SU-DHL-6 (cell line): ENCODE measurements at regions not wholly inside any gene's neighbourhood (a gene's known extent, or its start where the extent isn't known, plus 50 kb on each side); places are given as distances from the start of the nearest gene placed in this dataset.

Experiments
- H2AFZ ChIP-seq: fragments of 200-600 bp; sonication (generic); 2 replicates; pipeline ENCODE4 v1.6.1; 2014; ENCODE audit warnings: low read depth, mild to moderate bottlenecking, moderate library complexity, mixed read lengths, antibody characterized with exemption, low read length; ENCODE audit not compliant: severe bottlenecking
- H3F3A ChIP-seq: fragments of 200-600 bp; shearing (Covaris generic); 2 replicates; pipeline ENCODE4 v1.6.0; 2016; ENCODE audit warnings: antibody characterized with exemption, mild to moderate bottlenecking; ENCODE audit not compliant: insufficient read depth
- H3K27ac ChIP-seq: fragments of 200-600 bp; sonication (generic); 2 replicates; pipeline ENCODE4 v1.5.1; 2016; ENCODE audit warnings: low read depth, mild to moderate bottlenecking, low read length, moderate library complexity, mixed read lengths
- H3K27me3 ChIP-seq: fragments of 200-600 bp; sonication (generic), shearing (Covaris generic); 2 replicates; pipeline ENCODE4 v1.6.0; 2014; ENCODE audit warnings: mild to moderate bottlenecking, low read length
- H3K36me3 ChIP-seq: fragments of 200-600 bp; sonication (generic); 2 replicates; pipeline ENCODE4 v1.6.1; 2014; ENCODE audit warnings: mild to moderate bottlenecking, low read length, mixed read lengths
- H3K4me2 ChIP-seq: fragments of 300-600, 200-600 bp; shearing (Covaris generic), sonication (generic); 2 replicates; pipeline ENCODE4 v1.6.0; 2014; ENCODE audit warnings: low read length, low read depth, mild to moderate bottlenecking; ENCODE audit not compliant: poor library complexity, severe bottlenecking
- H3K4me3 ChIP-seq: fragments of 200-600 bp; sonication (generic); 2 replicates; pipeline ENCODE4 v1.5.1; 2014; ENCODE audit warnings: antibody characterized with exemption, low read length, mild to moderate bottlenecking, mixed read lengths; ENCODE audit not compliant: insufficient read depth, poor library complexity, severe bottlenecking
- H3K79me2 ChIP-seq: fragments of 200-600 bp; sonication (generic); 2 replicates; pipeline ENCODE4 v1.6.1; 2014; ENCODE audit warnings: mild to moderate bottlenecking, low read length, moderate library complexity; ENCODE audit not compliant: insufficient read depth
- H3K9ac ChIP-seq: fragments of 200-600 bp; sonication (generic); 2 replicates; pipeline ENCODE4 v1.7.0; 2014; ENCODE audit warnings: mild to moderate bottlenecking, low read length
- H3K9me2 ChIP-seq: fragments of 200-600 bp; sonication (generic); replicated peaks from 2 replicates; pipeline ENCODE4 v1.6.1; 2014; ENCODE audit warnings: low read length; ENCODE audit not compliant: insufficient read depth
- H3K9me3 ChIP-seq: fragments of 200-600 bp; sonication (generic); 2 replicates; pipeline ENCODE4 v1.6.1; 2014; ENCODE audit warnings: low read length, mixed read lengths; ENCODE audit not compliant: insufficient read depth
- H4K20me1 ChIP-seq: fragments of 200-600 bp; sonication (generic); 2 replicates; pipeline ENCODE4 v1.6.1; 2014; ENCODE audit warnings: low read depth, mild to moderate bottlenecking, antibody characterized with exemption, low read length, moderate library complexity, mixed read lengths
- EZH2phosphoT487 ChIP-seq: fragments of 200-600 bp; sonication (generic), shearing (Covaris generic); conservative IDR thresholded peaks from 2 replicates; pipeline ENCODE4 v1.6.1; 2018; ENCODE audit warnings: mild to moderate bottlenecking, antibody characterized with exemption, low read length, moderate library complexity, mixed read lengths
- TF ChIP-seq, protein P1 (sequence below): fragments of 200-600 bp; sonication (generic); IDR thresholded peaks from one replicate; pipeline ENCODE4 v1.5.1; 2017; ENCODE audit warnings: antibody characterized with exemption, mild to moderate bottlenecking, low read length, moderate library complexity; ENCODE audit not compliant: insufficient read depth, poor library complexity, severe bottlenecking

DNA sequence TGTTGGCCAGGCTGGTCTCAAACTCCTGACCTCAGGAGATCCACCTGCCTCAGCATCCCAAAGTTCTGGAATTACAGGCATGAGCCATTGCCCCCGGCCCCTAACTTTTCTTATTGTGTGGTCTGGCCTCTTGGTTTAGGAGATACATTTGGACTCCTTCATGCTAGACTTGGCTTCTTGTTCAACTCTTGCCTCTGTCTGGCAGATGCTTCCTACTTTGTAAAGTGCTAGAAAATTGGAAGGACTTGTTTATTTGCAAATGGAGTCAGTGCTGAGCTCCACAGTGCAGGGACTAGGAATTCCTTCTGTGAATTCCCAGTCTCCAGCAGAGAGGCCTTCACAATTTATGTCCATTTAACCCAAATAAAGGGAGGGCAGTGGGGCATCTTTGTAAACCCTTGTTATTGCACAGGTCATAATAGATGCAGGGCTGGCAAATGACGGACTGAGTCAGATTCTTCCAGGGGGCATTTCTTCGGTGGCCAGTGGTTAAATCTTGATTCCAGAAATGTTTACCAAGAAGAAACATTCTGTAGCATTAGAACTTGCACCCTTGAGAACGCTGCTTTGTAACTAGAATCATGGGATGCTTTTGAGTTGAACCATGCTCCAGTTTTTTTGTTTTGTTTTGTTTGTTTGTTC is 73.8 kb upstream of the TBX3 start:
- no peaks in the 10 kb centered on the region for H3K9me3 ChIP-seq
- H3K27me3 ChIP-seq: no peaks in the 10 kb centered on the region
- no peak overlapping the region for H3K9ac ChIP-seq
- no peaks in the 10 kb centered on the region for H3K36me3 ChIP-seq
- H3K79me2 ChIP-seq: no peaks in the 10 kb centered on the region
- no peaks in the 10 kb centered on the region for H3F3A ChIP-seq
- no peak overlapping the region for H3K27ac ChIP-seq
- H3K4me3 ChIP-seq: no peak overlapping the region
- H4K20me1 ChIP-seq: no peaks in the 10 kb centered on the region
- no peaks in the 10 kb centered on the region for H3K9me2 ChIP-seq
- no peak overlapping the region for H2AFZ ChIP-seq
- TF ChIP-seq, protein P1, sequence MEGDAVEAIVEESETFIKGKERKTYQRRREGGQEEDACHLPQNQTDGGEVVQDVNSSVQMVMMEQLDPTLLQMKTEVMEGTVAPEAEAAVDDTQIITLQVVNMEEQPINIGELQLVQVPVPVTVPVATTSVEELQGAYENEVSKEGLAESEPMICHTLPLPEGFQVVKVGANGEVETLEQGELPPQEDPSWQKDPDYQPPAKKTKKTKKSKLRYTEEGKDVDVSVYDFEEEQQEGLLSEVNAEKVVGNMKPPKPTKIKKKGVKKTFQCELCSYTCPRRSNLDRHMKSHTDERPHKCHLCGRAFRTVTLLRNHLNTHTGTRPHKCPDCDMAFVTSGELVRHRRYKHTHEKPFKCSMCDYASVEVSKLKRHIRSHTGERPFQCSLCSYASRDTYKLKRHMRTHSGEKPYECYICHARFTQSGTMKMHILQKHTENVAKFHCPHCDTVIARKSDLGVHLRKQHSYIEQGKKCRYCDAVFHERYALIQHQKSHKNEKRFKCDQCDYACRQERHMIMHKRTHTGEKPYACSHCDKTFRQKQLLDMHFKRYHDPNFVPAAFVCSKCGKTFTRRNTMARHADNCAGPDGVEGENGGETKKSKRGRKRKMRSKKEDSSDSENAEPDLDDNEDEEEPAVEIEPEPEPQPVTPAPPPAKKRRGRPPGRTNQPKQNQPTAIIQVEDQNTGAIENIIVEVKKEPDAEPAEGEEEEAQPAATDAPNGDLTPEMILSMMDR: no peak
- no peak for TF ChIP-seq EZH2phosphoT487
- H3K4me2 ChIP-seq: no peak overlapping the region

DNA sequence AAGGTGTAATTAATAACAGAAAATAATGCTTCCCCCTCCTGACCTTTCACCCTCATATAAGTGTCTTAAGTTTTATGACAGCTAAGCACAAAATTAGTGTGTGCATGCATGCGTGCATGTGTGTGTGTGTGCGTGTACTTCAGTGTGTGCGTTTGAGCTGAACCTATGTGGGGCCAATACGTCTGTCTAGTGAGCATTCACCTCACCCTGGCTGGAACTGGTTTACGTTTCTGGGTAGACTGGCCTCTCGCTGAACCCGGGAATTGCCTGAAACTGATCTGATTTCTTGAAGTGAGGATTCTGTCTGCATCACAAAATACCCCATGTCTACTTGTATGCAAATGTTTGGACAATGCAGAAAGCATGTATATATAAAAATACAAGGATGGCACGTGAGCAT is 68.2 kb upstream of the TBX3 start:
- Histone ChIP-seq H3K27ac (no peak overlapping the region), H3K9me3 (no peaks in the 10 kb centered on the region), H4K20me1 (no peaks in the 10 kb centered on the region), H3F3A (no peaks in the 10 kb centered on the region), H2AFZ (no peak overlapping the region), H3K9me2 (no peaks in the 10 kb centered on the region), H3K9ac (no peak overlapping the region), H3K79me2 (no peaks in the 10 kb centered on the region), H3K36me3 (no peaks in the 10 kb centered on the region), H3K4me2 (no peak overlapping the region), H3K4me3 (no peak overlapping the region), H3K27me3 (no peaks in the 10 kb centered on the region)
- TF ChIP-seq, protein P1: no peak
- TF ChIP-seq EZH2phosphoT487: no peak

DNA sequence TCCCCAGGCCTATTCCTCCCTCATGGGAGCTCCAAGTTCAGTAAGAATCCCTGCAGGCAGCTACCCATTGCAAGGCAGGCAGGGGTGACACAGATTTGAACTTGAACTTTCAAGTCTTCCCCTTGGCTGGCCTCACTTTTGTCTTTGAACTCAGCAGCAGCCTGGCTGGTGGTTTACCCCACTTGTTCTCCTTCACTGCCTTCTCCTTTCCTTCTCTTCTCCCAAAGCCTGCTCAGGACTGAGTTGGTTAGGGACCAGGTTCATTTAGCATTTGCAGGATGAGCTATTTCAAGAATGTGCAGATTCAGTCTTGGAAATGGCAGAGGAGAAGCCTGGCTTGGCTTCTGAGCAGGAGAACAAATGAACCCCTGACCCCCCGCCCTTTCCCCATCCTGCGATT is 67.7 kb upstream of the TBX3 start:
- Histone ChIP-seq H3K9me2 (no peaks in the 10 kb centered on the region), H3K79me2 (no peaks in the 10 kb centered on the region), H3K27ac (no peak overlapping the region)

More for the DNA sequence above, 67.7 kb upstream of the TBX3 start:
- no peak overlapping the region for H3K9ac ChIP-seq
- TF ChIP-seq EZH2phosphoT487: no peak
- TF ChIP-seq, protein P1: no peak
- H3K27me3 ChIP-seq: no peaks in the 10 kb centered on the region
- no peak overlapping the region for H2AFZ ChIP-seq
- H3K4me3 ChIP-seq: no peak overlapping the region
- no peaks in the 10 kb centered on the region for H3F3A ChIP-seq
- H3K4me2 ChIP-seq: no peak overlapping the region
- H4K20me1 ChIP-seq: no peaks in the 10 kb centered on the region
- no peaks in the 10 kb centered on the region for H3K36me3 ChIP-seq
- no peaks in the 10 kb centered on the region for H3K9me3 ChIP-seq
